ENCODE measurements at regions not wholly inside any gene's neighbourhood (a gene's known extent, or its start where the extent isn't known, plus 50 kb on each side); places are given as distances from the start of the nearest gene placed in this dataset.

- ATAC-seq (no peak), DNase-seq (no peak)
- Histone ChIP-seq H3K9me3 (ENCODE audit: control insufficient read depth, insufficient read depth, low read length) (peaks cover 6% of the 10 kb centered on the region), H3K4me3 (ENCODE audit: low read length) (no peak overlapping the region), H3K4me1 (ENCODE audit: control insufficient read depth, insufficient read depth, low read length) (no peaks in the 10 kb centered on the region), H3K27ac (ENCODE audit: low read length) (no peak overlapping the region), H3K27me3 (ENCODE audit: control insufficient read depth, insufficient read depth, low read length) (no peaks in the 10 kb centered on the region), H3K36me3 (ENCODE audit: control insufficient read depth, insufficient read depth, low read length) (no peaks in the 10 kb centered on the region)
- no peak for TF ChIP-seq CTCF (IDR thresholded peaks at IDR 0.05)
- no peaks in the 10 kb centered on the region for H3K4me1 Mint-ChIP-seq
- H3K9me3 Mint-ChIP-seq = peaks cover 8 to 26% of the 10 kb centered on the region in 2 donors
- no peaks in the 10 kb centered on the region for H3K27me3 Mint-ChIP-seq (ENCODE audit: low read depth in 2 of 2)
- intact Hi-C loops (cut with micrococcal nuclease) = no loop called here
- no peak overlapping the region for H3K27ac Mint-ChIP-seq
- 79% methylated on average over 1 of the region's 3 CpGs for WGBS (ENCODE audit: insufficient coverage)
- H3K36me3 Mint-ChIP-seq = no peaks in the 10 kb centered on the region
- H3K4me3 Mint-ChIP-seq = no peak overlapping the region
These were observed 912.7 kb upstream of the LRFN5 start for GRCh38 chr14:40694023-40694422.

GRCh38 chr14:40691066-40691465 is 915.6 kb upstream of the LRFN5 start:
- intact Hi-C loops (cut with micrococcal nuclease) = no loop called here
- Mint-ChIP-seq H3K27me3 (ENCODE audit: low read depth in 2 of 2) (no peaks in the 10 kb centered on the region), H3K9me3 (peaks cover 8 to 17% of the 10 kb centered on the region in 2 donors), H3K27ac (no peak overlapping the region), H3K4me3 (no peak overlapping the region), H3K4me1 (no peaks in the 10 kb centered on the region), H3K36me3 (no peaks in the 10 kb centered on the region)
- peaks cover 6% of the 10 kb centered on the region for H3K9me3 ChIP-seq (ENCODE audit: control insufficient read depth, insufficient read depth, low read length)
- H3K4me3 ChIP-seq (ENCODE audit: low read length) = no peak overlapping the region
- no peaks in the 10 kb centered on the region for H3K27me3 ChIP-seq (ENCODE audit: control insufficient read depth, insufficient read depth, low read length)
- 86% methylated on average over 1 of the region's 2 CpGs for WGBS (ENCODE audit: insufficient coverage)
- no peaks in the 10 kb centered on the region for H3K4me1 ChIP-seq (ENCODE audit: control insufficient read depth, insufficient read depth, low read length)
- TF ChIP-seq CTCF (IDR thresholded peaks at IDR 0.05) = no peak
- no peak for DNase-seq
- ATAC-seq = no peak
- H3K36me3 ChIP-seq (ENCODE audit: control insufficient read depth, insufficient read depth, low read length) = no peaks in the 10 kb centered on the region
- no peak overlapping the region for H3K27ac ChIP-seq (ENCODE audit: low read length)

GRCh38 chr14:40685764-40686163 is 920.9 kb upstream of the LRFN5 start:
- no peak for TF ChIP-seq CTCF (IDR thresholded peaks at IDR 0.05)
- Histone ChIP-seq H3K27me3 (ENCODE audit: control insufficient read depth, insufficient read depth, low read length) (no peaks in the 10 kb centered on the region), H3K4me1 (ENCODE audit: control insufficient read depth, insufficient read depth, low read length) (no peaks in the 10 kb centered on the region), H3K9me3 (ENCODE audit: control insufficient read depth, insufficient read depth, low read length) (no peaks in the 10 kb centered on the region), H3K4me3 (ENCODE audit: low read length) (no peak overlapping the region), H3K27ac (ENCODE audit: low read length) (no peak overlapping the region), H3K36me3 (ENCODE audit: control insufficient read depth, insufficient read depth, low read length) (no peaks in the 10 kb centered on the region)
- no peaks in the 10 kb centered on the region for H3K27me3 Mint-ChIP-seq (ENCODE audit: low read depth in 2 of 2)
- 82% methylated on average over 1 of the region's 1 CpG for WGBS (ENCODE audit: insufficient coverage)
- H3K4me3 Mint-ChIP-seq = no peak overlapping the region
- peaks cover 2 to 11% of the 10 kb centered on the region in 2 donors for H3K9me3 Mint-ChIP-seq
- no peak for DNase-seq
- peaks cover 9% of the 10 kb centered on the region for H3K36me3 Mint-ChIP-seq
- ATAC-seq = no peak
- no peaks in the 10 kb centered on the region for H3K4me1 Mint-ChIP-seq
- H3K27ac Mint-ChIP-seq = no peak overlapping the region
- intact Hi-C loops (cut with micrococcal nuclease) = no loop called here

GRCh38 chr14:40684328-40684727 is 922.3 kb upstream of the LRFN5 start:
- no peak overlapping the region for H3K27ac ChIP-seq (ENCODE audit: low read length)
- intact Hi-C loops (cut with micrococcal nuclease) = no loop called here
- H3K9me3 Mint-ChIP-seq = peaks cover 7 to 16% of the 10 kb centered on the region in 2 donors
- H3K27me3 Mint-ChIP-seq (ENCODE audit: low read depth in 2 of 2) = no peaks in the 10 kb centered on the region
- no peak overlapping the region for H3K27ac Mint-ChIP-seq
- no peak for TF ChIP-seq CTCF (IDR thresholded peaks at IDR 0.05)
- H3K4me3 Mint-ChIP-seq = no peak overlapping the region
- H3K36me3 Mint-ChIP-seq = peaks cover 9% of the 10 kb centered on the region
- no peak for DNase-seq
- H3K4me1 Mint-ChIP-seq = no peaks in the 10 kb centered on the region
- no peaks in the 10 kb centered on the region for H3K4me1 ChIP-seq (ENCODE audit: control insufficient read depth, insufficient read depth, low read length)
- no peaks in the 10 kb centered on the region for H3K36me3 ChIP-seq (ENCODE audit: control insufficient read depth, insufficient read depth, low read length)
- ATAC-seq = no peak
- H3K4me3 ChIP-seq (ENCODE audit: low read length) = no peak overlapping the region
- WGBS (ENCODE audit: insufficient coverage) = no CpG with 5 or more reads among the region's 1 CpG
- H3K27me3 ChIP-seq (ENCODE audit: control insufficient read depth, insufficient read depth, low read length) = no peaks in the 10 kb centered on the region
- H3K9me3 ChIP-seq (ENCODE audit: control insufficient read depth, insufficient read depth, low read length) = no peaks in the 10 kb centered on the region
